ENCODE measurements at regions not wholly inside any gene's neighbourhood (a gene's known extent, or its start where the extent isn't known, plus 50 kb on each side); places are given as distances from the start of the nearest gene placed in this dataset.
"Not testable (repeated sequence)": the region's sequence is repeated elsewhere in the genome, so short reads cannot be mapped to it uniquely, and the experiment has no call there.

DNA sequence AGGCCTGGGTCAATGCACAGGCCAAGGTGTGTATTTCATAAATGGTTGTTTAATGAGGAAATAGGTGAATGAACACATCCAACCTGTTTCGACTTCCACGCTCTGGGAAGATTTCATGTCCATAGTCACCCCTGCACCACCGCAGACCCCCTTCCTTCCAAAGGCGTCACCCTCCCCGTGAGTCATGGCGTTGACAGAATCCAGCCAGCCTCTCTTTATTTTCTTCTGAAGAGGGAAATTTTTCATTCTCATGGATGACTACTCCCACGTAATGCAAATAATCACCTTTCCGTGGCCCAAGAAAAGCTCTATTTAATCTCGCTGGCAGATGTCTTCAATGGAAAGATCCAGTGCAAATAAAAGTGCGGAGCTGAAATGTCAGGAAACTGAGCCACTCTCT lies 75.3 kb upstream of the FOXK1 start (continued):
- no peak for TF ChIP-seq BCL11B (tag by site-specific recombination; IDR thresholded peaks at IDR 0.05; ENCODE audit: low read depth)
- TF ChIP-seq SP2 (tag by site-specific recombination; IDR thresholded peaks at IDR 0.05), result no peak

- TF ChIP-seq ZNF169 (tag by site-specific recombination; IDR thresholded peaks at IDR 0.05), result no peak
- no peak for TF ChIP-seq ZNF148 (tag by site-specific recombination; IDR thresholded peaks at IDR 0.05; ENCODE audit: borderline replicate concordance)
- TF ChIP-seq ZNF677 (tag by site-specific recombination; IDR thresholded peaks at IDR 0.05), result no peak
- TF ChIP-seq ZNF670 (tag by site-specific recombination; IDR thresholded peaks at IDR 0.05; ENCODE audit: low read depth), result no peak
- TF ChIP-seq, protein P1, sequence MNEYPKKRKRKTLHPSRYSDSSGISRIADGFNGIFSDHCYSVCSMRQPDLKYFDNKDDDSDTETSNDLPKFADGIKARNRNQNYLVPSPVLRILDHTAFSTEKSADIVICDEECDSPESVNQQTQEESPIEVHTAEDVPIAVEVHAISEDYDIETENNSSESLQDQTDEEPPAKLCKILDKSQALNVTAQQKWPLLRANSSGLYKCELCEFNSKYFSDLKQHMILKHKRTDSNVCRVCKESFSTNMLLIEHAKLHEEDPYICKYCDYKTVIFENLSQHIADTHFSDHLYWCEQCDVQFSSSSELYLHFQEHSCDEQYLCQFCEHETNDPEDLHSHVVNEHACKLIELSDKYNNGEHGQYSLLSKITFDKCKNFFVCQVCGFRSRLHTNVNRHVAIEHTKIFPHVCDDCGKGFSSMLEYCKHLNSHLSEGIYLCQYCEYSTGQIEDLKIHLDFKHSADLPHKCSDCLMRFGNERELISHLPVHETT (tag by site-specific recombination; IDR thresholded peaks at IDR 0.05), result no peak
- TF ChIP-seq ZNF629 (tag by site-specific recombination; IDR thresholded peaks at IDR 0.05), result no peak
- no peak for TF ChIP-seq ZSCAN18 (tag by site-specific recombination; IDR thresholded peaks at IDR 0.05)
- no peak for TF ChIP-seq ZBTB21 (tag by site-specific recombination; IDR thresholded peaks at IDR 0.05)
- no peak for TF ChIP-seq PRDM6 (tag by site-specific recombination; IDR thresholded peaks at IDR 0.05)
- TF ChIP-seq ZFP3 (tag by site-specific recombination; IDR thresholded peaks at IDR 0.05; ENCODE audit: low read depth), result no peak
- TF ChIP-seq ZFHX2 (tag by site-specific recombination; conservative IDR thresholded peaks at IDR 0.05), result no peak
- TF ChIP-seq ZNF274 (IDR thresholded peaks at IDR 0.05; ENCODE audit: low read length), result no peak
- TF ChIP-seq ZNF274 (tag by site-specific recombination; IDR thresholded peaks at IDR 0.05; ENCODE audit: borderline replicate concordance), result no peak
- no peak for TF ChIP-seq ZNF544 (tag by site-specific recombination; IDR thresholded peaks at IDR 0.05)
- no peak for TF ChIP-seq SETDB1 (IDR thresholded peaks at IDR 0.05; ENCODE audit: insufficient read length, low read length)
- no peak for TF ChIP-seq ZNF24 (tag by site-specific recombination; IDR thresholded peaks at IDR 0.05)
- TF ChIP-seq ZNF513 (tag by site-specific recombination; IDR thresholded peaks at IDR 0.05), result no peak
- no peak for TF ChIP-seq ZSCAN16 (tag by site-specific recombination; IDR thresholded peaks at IDR 0.05)
- Histone ChIP-seq H3K4me3 (ENCODE audit: low read depth, low read length) (no peak overlapping the region), H3K36me3 (ENCODE audit: control insufficient read depth in 2 of 2, insufficient read depth in 1 of 2, low read length in 2 of 2) (no peaks in the 10 kb centered on the region), H3K27ac (ENCODE audit: extremely low read depth, low read depth, low read length) (no peak overlapping the region), H3K9me3 (ENCODE audit: control insufficient read depth, insufficient read depth, low read depth, low read length) (no peaks in the 10 kb centered on the region), H3K4me1 (ENCODE audit: control insufficient read depth, insufficient read depth, low read length) (no peaks in the 10 kb centered on the region)
- ChIA-PET POLR2A (no interaction called here), CTCF (interaction anchor here (1.0 to 1.3 kb wide), 2 partner anchors 25 to 147 kb away, joined by 4 to 5 read pairs; no protein-coding TSS in a partner anchor)
Measured at GRCh38 chr7:4607311-4607729, 74.8 kb upstream of the FOXK1 start.

DNA sequence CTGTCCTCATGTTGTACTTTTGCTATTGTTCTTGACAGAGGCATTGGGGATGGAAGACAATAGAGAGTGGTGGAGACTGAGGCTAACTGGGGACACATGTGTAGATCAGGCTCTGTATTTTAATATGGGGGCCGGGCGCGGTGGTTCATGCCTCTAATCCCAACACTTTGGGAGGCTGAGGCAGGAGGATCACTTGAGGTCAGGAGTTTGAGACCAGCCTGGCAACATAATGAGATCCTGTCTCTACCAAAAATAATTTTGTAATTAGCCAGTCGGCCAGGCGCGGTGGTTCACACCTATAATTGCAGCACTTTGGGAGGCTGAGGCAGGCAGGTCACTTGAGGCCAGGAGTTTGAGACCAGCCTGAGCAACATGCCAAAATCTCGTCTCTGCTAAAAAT lies 72.5 kb upstream of the FOXK1 start:
- H3K4me3 ChIP-seq (ENCODE audit: low read depth, low read length); POLR2A ChIA-PET; H3K27ac ChIP-seq (ENCODE audit: extremely low read depth, low read depth, low read length); H3K4me1 ChIP-seq (ENCODE audit: control insufficient read depth, insufficient read depth, low read length); H3K9me3 ChIP-seq (ENCODE audit: control insufficient read depth, insufficient read depth, low read depth, low read length); H3K36me3 ChIP-seq (ENCODE audit: control insufficient read depth in 2 of 2, insufficient read depth in 1 of 2, low read length in 2 of 2): not testable (repeated sequence)
- CTCF ChIA-PET, result interaction anchor here (0.6 to 0.7 kb wide), 2 partner anchors 475 to 618 kb away, joined by 3 read pairs; no protein-coding TSS in a partner anchor

Data from HEK293 (cell line).